ENCODE measurements at regions not wholly inside any gene's neighbourhood (a gene's known extent, or its start where the extent isn't known, plus 50 kb on each side); places are given as distances from the start of the nearest gene placed in this dataset.

DNA sequence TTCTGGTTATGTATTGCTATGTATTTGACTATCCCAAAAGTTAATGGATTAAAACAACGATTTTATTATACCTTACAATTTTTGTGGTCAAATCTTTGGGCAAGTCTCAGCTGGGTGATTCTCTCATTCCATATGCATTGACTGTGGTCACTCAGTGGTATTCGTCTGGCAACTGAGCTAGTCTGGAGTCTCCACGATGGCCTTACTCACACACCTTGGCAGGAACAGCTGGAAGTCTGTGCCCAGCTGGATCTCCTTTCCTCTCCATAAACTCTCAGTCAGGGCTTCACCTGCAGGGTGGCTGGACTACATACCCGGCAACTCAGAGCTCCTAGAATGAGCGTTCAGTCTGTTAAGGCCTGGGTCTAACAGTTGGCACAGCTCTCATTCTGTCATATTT, 141.1 kb upstream of the WDFY3 start:
- H3K4me1 ChIP-seq (ENCODE audit: low read length), result no peaks in the 10 kb centered on the region
- H3K36me3 ChIP-seq (replicated peaks; ENCODE audit: insufficient read depth, low read length), result no peaks in the 10 kb centered on the region
- H3K4me3 ChIP-seq (ENCODE audit: low read length), result no peak overlapping the region
- no peak overlapping the region for H3K4me2 ChIP-seq (ENCODE audit: low read depth, low read length)
- no peak for DNase-seq
- H3K9me3 ChIP-seq (replicated peaks; ENCODE audit: insufficient read depth, low read length), result no peaks in the 10 kb centered on the region
- no peak for TF ChIP-seq EZH2 (optimal IDR thresholded peaks at IDR 0.05; ENCODE audit: low read depth, low read length)
- no peak for TF ChIP-seq CTCF (IDR thresholded peaks at IDR 0.05; ENCODE audit: low read length)
- no peak for TF ChIP-seq EZH2phosphoT487 (IDR thresholded peaks at IDR 0.05; ENCODE audit: low read length)
- H3K9ac ChIP-seq (ENCODE audit: low read length), result no peak overlapping the region
- H3K9me2 ChIP-seq (replicated peaks; ENCODE audit: insufficient read depth, low read length), result no peaks in the 10 kb centered on the region
- no peaks in the 10 kb centered on the region for H3K27me3 ChIP-seq (replicated peaks; ENCODE audit: insufficient read depth, low read length)
- H4K20me1 ChIP-seq (ENCODE audit: insufficient read depth, low read length), result no peaks in the 10 kb centered on the region
- H3F3A ChIP-seq (ENCODE audit: insufficient read depth, low read length), result no peaks in the 10 kb centered on the region
- no peaks in the 10 kb centered on the region for H3K79me2 ChIP-seq (ENCODE audit: low read length)
- no peak overlapping the region for H3K27ac ChIP-seq (ENCODE audit: low read length)
- H2AFZ ChIP-seq (ENCODE audit: low read length), result no peak overlapping the region

DNA sequence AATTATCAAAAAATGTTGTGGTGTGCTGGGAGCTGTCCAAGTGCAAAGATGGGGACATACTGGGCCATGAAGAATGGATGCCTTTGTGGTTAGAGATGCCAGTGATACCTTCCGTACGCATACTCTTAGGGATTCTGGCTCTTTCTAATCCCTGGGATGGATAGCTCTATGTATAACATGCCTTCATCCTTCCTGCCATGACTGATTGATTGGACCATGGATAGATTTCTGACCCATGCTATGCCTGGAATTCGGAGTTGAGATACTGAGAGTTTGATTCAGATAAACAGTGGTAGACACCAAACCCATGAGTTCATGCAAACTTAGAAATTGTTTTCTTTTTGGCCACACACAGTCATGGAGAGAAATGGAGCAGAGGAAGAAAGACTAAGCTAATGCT, 147.2 kb upstream of the WDFY3 start:
- Histone ChIP-seq H3K79me2 (ENCODE audit: low read length) (no peaks in the 10 kb centered on the region), H3K4me1 (ENCODE audit: low read length) (no peaks in the 10 kb centered on the region), H3K9ac (ENCODE audit: low read length) (no peak overlapping the region), H2AFZ (ENCODE audit: low read length) (no peak overlapping the region), H3F3A (ENCODE audit: insufficient read depth, low read length) (no peaks in the 10 kb centered on the region), H4K20me1 (ENCODE audit: insufficient read depth, low read length) (no peaks in the 10 kb centered on the region), H3K4me2 (ENCODE audit: low read depth, low read length) (no peak overlapping the region), H3K9me3 (replicated peaks; ENCODE audit: insufficient read depth, low read length) (no peaks in the 10 kb centered on the region), H3K27me3 (replicated peaks; ENCODE audit: insufficient read depth, low read length) (no peaks in the 10 kb centered on the region), H3K9me2 (replicated peaks; ENCODE audit: insufficient read depth, low read length) (no peaks in the 10 kb centered on the region), H3K27ac (ENCODE audit: low read length) (no peak overlapping the region), H3K4me3 (ENCODE audit: low read length) (no peak overlapping the region), H3K36me3 (replicated peaks; ENCODE audit: insufficient read depth, low read length) (no peaks in the 10 kb centered on the region)
- DNase-seq, result no peak
- TF ChIP-seq CTCF (IDR thresholded peaks at IDR 0.05; ENCODE audit: low read length) (no peak), EZH2 (optimal IDR thresholded peaks at IDR 0.05; ENCODE audit: low read depth, low read length) (no peak), EZH2phosphoT487 (IDR thresholded peaks at IDR 0.05; ENCODE audit: low read length) (no peak)

DNA sequence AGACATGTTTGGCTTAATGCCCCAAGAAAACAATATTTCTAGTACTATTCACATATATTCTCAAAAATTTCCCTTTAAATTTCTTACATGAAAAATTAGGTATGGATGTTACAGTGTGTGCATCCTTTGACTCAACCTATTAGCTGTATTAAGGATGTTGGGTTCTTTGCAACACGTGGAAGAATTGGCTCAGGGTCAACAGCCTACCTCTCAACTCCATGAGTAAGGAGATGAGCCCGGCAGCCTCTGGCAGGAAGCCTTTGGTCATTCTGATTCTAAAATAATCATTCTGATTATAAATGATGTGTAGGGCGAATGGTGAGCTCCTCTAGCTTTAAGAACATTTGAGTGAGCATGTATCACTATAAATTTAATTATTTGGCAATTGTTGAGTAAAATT, 148.0 kb upstream of the WDFY3 start:
- H3F3A ChIP-seq (ENCODE audit: insufficient read depth, low read length), result no peaks in the 10 kb centered on the region
- no peaks in the 10 kb centered on the region for H3K9me2 ChIP-seq (replicated peaks; ENCODE audit: insufficient read depth, low read length)
- H3K27ac ChIP-seq (ENCODE audit: low read length), result no peak overlapping the region
- no peak for TF ChIP-seq EZH2phosphoT487 (IDR thresholded peaks at IDR 0.05; ENCODE audit: low read length)
- TF ChIP-seq EZH2 (optimal IDR thresholded peaks at IDR 0.05; ENCODE audit: low read depth, low read length), result no peak
- no peak for TF ChIP-seq CTCF (IDR thresholded peaks at IDR 0.05; ENCODE audit: low read length)
- no peak overlapping the region for H3K9ac ChIP-seq (ENCODE audit: low read length)
- DNase-seq, result no peak
- H3K4me1 ChIP-seq (ENCODE audit: low read length), result no peaks in the 10 kb centered on the region
- no peak overlapping the region for H3K4me3 ChIP-seq (ENCODE audit: low read length)
- no peaks in the 10 kb centered on the region for H4K20me1 ChIP-seq (ENCODE audit: insufficient read depth, low read length)
- H3K9me3 ChIP-seq (replicated peaks; ENCODE audit: insufficient read depth, low read length), result no peaks in the 10 kb centered on the region
- H3K27me3 ChIP-seq (replicated peaks; ENCODE audit: insufficient read depth, low read length), result no peaks in the 10 kb centered on the region
- no peaks in the 10 kb centered on the region for H3K79me2 ChIP-seq (ENCODE audit: low read length)
- H2AFZ ChIP-seq (ENCODE audit: low read length), result no peak overlapping the region
- no peaks in the 10 kb centered on the region for H3K36me3 ChIP-seq (replicated peaks; ENCODE audit: insufficient read depth, low read length)
- H3K4me2 ChIP-seq (ENCODE audit: low read depth, low read length), result no peak overlapping the region
